A549 (cell line): ENCODE measurements at regions not wholly inside any gene's neighbourhood (a gene's known extent, or its start where the extent isn't known, plus 50 kb on each side); places are given as distances from the start of the nearest gene placed in this dataset.

Source experiments
- ATAC-seq, 2 experiments: fragments of 200-7000 bp in 1 of 2; fragments of >200 bp in 1 of 2; cut with Nextera tagmentation in 1 of 2; cut with Tn5 transposase in 1 of 2; 3 replicates each; pipeline versions ENCODE4 v1.8.0 to v1.9.1; 2018 to 2020; ENCODE audit warnings: mild to moderate bottlenecking in 1 of 2, moderate library complexity in 1 of 2
- CTCF ChIA-PET: fragments of 300-600 bp; sonication (Branson Sonifier 250); formaldehyde crosslinking; extraction: SDS; loops from one replicate; lab custom pipeline; 2021; ENCODE audit warnings: antibody characterized with exemption, inconsistent platforms; lab: Yijun Ruan, JAX
- POLR2A ChIA-PET: fragments of 350-600 bp; formaldehyde crosslinking; extraction: SDS; loops from one replicate; lab custom pipeline; 2021; ENCODE audit warnings: antibody characterized with exemption, inconsistent platforms; lab: Yijun Ruan, JAX
- DNase-seq, 2 experiments: peaks; one replicate each; pipeline versions ENCODE4 v3.0.0 to v3.0.0-alpha.2; 2011 to 2016; ENCODE audit warnings: low read depth in 1 of 2, low spot score in 1 of 2
- FAIRE-seq: peaks from 2 replicates; lab custom pipeline; 2011; peaks lifted over from hg19 to GRCh38; lab: Jason Lieb, UNC
- H3K27ac ChIP-seq, 2 experiments: fragments of >200 bp; sonication (Bioruptor Twin); formaldehyde crosslinking; 3 replicates each; pipeline ENCODE4 v1.5.1; 2016 to 2017
- H3K4me1 ChIP-seq: fragments of >200 bp; sonication (Bioruptor Twin); formaldehyde crosslinking; 3 replicates; pipeline ENCODE4 v1.6.1; 2016
- H3K4me2 ChIP-seq: fragments of >200 bp; sonication (Bioruptor Twin); formaldehyde crosslinking; 3 replicates; pipeline ENCODE4 v1.6.1; 2016
- H3K4me3 ChIP-seq: fragments of >200 bp; sonication (Bioruptor Twin); formaldehyde crosslinking; 3 replicates; pipeline ENCODE4 v1.5.1; 2016
- H3K9me3 ChIP-seq: fragments of >200 bp; sonication (Bioruptor Twin); formaldehyde crosslinking; 3 replicates; pipeline ENCODE4 v1.6.1; 2016
- ATOH8 ChIP-seq: fragments of 250-450 bp; sonication (Bioruptor Pico); IDR thresholded peaks from 2 replicates; pipeline ENCODE4 v1.5.0; 2020; ENCODE audit warnings: low read depth, mild to moderate bottlenecking, moderate library complexity
- BHLHE40 ChIP-seq: IDR thresholded peaks from 2 replicates; pipeline ENCODE4 v1.6.1; 2012; ENCODE audit warnings: low read depth, low read length, inconsistent platforms
- CEBPB ChIP-seq, 2 experiments: fragments of >200 bp in 1 of 2; sonication (Bioruptor Twin) in 1 of 2; formaldehyde crosslinking in 1 of 2; IDR thresholded peaks; 2 replicates each; pipeline ENCODE4 v1.6.1; 2012 to 2016
- EHF ChIP-seq: fragments of 250-450 bp; sonication (Bioruptor Pico); IDR thresholded peaks from 2 replicates; pipeline ENCODE4 v1.5.0; 2020; ENCODE audit warnings: mild to moderate bottlenecking
- ESRRA ChIP-seq: fragments of 150-350 bp; IDR thresholded peaks from 2 replicates; pipeline ENCODE4 v1.6.1; 2014; ENCODE audit warnings: mild to moderate bottlenecking, low read length, borderline replicate concordance
- FOXS1 ChIP-seq: fragments of 250-450 bp; sonication (Bioruptor Pico); IDR thresholded peaks from 2 replicates; pipeline ENCODE4 v1.5.0; 2020; ENCODE audit warnings: mild to moderate bottlenecking, moderate library complexity
- HMGXB4 ChIP-seq: fragments of 250-450 bp; sonication (Bioruptor Pico); IDR thresholded peaks from 2 replicates; pipeline ENCODE4 v1.5.0; 2021; ENCODE audit warnings: mild to moderate bottlenecking, moderate library complexity, borderline replicate concordance
- JUN ChIP-seq, 2 experiments: fragments of >200 bp; sonication (Bioruptor Twin); formaldehyde crosslinking; IDR thresholded peaks; 2 replicates in 1 of 2; 3 replicates in 1 of 2; pipeline ENCODE4 v1.6.1; 2016 to 2017
- KDM1A ChIP-seq: fragments of 200-600 bp; sonication (generic); IDR thresholded peaks from 2 replicates; pipeline ENCODE4 v1.6.1; 2016; ENCODE audit warnings: low read depth, mild to moderate bottlenecking
- MAFK ChIP-seq: fragments of 450-650 bp; IDR thresholded peaks from 2 replicates; pipeline ENCODE4 v1.6.1; 2014; ENCODE audit not compliant: partially characterized antibody
- NR3C1 ChIP-seq: fragments of >200 bp; sonication (Bioruptor Twin); formaldehyde crosslinking; IDR thresholded peaks from 3 replicates; pipeline ENCODE4 v1.6.1; 2017
- PHF8 ChIP-seq: fragments of 200-600 bp; sonication (generic); IDR thresholded peaks from 2 replicates; pipeline ENCODE4 v1.6.1; 2016; ENCODE audit warnings: low read depth, mild to moderate bottlenecking, antibody characterized with exemption, moderate library complexity, borderline replicate concordance
- POLR2A ChIP-seq: IDR thresholded peaks from 2 replicates; pipeline ENCODE4 v1.6.1; 2012; ENCODE audit warnings: mild to moderate bottlenecking, low read length
- POLR2AphosphoS2 ChIP-seq: conservative IDR thresholded peaks from 2 replicates; pipeline ENCODE4 v1.6.1; 2012; ENCODE audit warnings: low read length, improper control_type of control experiment, inconsistent platforms
- RARB ChIP-seq: fragments of 250-450 bp; sonication (Bioruptor Pico); IDR thresholded peaks from 2 replicates; pipeline ENCODE4 v1.8.0; 2021; ENCODE audit warnings: mild to moderate bottlenecking, moderate library complexity
- TP53 ChIP-seq: fragments of 250-450 bp; sonication (Bioruptor Pico); IDR thresholded peaks from 2 replicates; pipeline ENCODE4 v1.5.0; 2021; ENCODE audit warnings: mild to moderate bottlenecking, moderate library complexity
- USF2 ChIP-seq: fragments of 450-650 bp; IDR thresholded peaks from 2 replicates; pipeline ENCODE4 v1.6.1; 2014; ENCODE audit warnings: antibody characterized with exemption
- WGBS: methylation state at CpG from one replicate; pipeline ENCODE4 v1.1.6; 2017; ENCODE audit errors: missing lambda C conversion rate; 5-methylcytosine and 5-hydroxymethylcytosine counted together
- TF ChIP-seq, protein P1 (sequence below): IDR thresholded peaks from 2 replicates; pipeline ENCODE4 v1.6.1; 2012
- TF ChIP-seq, protein P2 (sequence below): fragments of >200 bp; sonication (Bioruptor Twin); formaldehyde crosslinking; IDR thresholded peaks from 3 replicates; pipeline ENCODE4 v1.5.1; 2016
- TF ChIP-seq, protein P3 (sequence below): fragments of >200 bp; sonication (Bioruptor Twin); formaldehyde crosslinking; IDR thresholded peaks from 3 replicates; pipeline ENCODE4 v1.6.1; 2016
- TF ChIP-seq, protein P4 (sequence below): fragments of 150-350 bp; IDR thresholded peaks from 2 replicates; pipeline ENCODE4 v1.6.1; 2014; ENCODE audit warnings: low read depth, mild to moderate bottlenecking, low read length
- TF ChIP-seq, protein P5 (sequence below): fragments of 200-600 bp; sonication (generic); IDR thresholded peaks from 2 replicates; pipeline ENCODE4 v1.6.1; 2016; ENCODE audit warnings: antibody characterized with exemption, mild to moderate bottlenecking, moderate library complexity

- TF ChIP-seq, protein P1, sequence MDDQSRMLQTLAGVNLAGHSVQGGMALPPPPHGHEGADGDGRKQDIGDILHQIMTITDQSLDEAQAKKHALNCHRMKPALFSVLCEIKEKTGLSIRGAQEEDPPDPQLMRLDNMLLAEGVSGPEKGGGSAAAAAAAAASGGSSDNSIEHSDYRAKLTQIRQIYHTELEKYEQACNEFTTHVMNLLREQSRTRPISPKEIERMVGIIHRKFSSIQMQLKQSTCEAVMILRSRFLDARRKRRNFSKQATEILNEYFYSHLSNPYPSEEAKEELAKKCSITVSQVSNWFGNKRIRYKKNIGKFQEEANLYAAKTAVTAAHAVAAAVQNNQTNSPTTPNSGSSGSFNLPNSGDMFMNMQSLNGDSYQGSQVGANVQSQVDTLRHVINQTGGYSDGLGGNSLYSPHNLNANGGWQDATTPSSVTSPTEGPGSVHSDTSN = no peak
- no peak for TF ChIP-seq ATOH8 (CRISPR knock-in tag)
- TF ChIP-seq RARB (CRISPR knock-in tag) = no peak
- TF ChIP-seq NR3C1 = no peak
- TF ChIP-seq PHF8 = no peak
- TF ChIP-seq, all 56 proteins: peak for 0
Observed at GRCh38 chr13:84050536-84050935, 168.3 kb upstream of the SLITRK1 start (continued).

- WGBS = 3% methylated on average over 2 of the region's 2 CpGs
- TF ChIP-seq FOXS1 (CRISPR knock-in tag) = no peak
- TF ChIP-seq, protein P2, sequence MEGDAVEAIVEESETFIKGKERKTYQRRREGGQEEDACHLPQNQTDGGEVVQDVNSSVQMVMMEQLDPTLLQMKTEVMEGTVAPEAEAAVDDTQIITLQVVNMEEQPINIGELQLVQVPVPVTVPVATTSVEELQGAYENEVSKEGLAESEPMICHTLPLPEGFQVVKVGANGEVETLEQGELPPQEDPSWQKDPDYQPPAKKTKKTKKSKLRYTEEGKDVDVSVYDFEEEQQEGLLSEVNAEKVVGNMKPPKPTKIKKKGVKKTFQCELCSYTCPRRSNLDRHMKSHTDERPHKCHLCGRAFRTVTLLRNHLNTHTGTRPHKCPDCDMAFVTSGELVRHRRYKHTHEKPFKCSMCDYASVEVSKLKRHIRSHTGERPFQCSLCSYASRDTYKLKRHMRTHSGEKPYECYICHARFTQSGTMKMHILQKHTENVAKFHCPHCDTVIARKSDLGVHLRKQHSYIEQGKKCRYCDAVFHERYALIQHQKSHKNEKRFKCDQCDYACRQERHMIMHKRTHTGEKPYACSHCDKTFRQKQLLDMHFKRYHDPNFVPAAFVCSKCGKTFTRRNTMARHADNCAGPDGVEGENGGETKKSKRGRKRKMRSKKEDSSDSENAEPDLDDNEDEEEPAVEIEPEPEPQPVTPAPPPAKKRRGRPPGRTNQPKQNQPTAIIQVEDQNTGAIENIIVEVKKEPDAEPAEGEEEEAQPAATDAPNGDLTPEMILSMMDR = no peak
- no peak for TF ChIP-seq TP53 (CRISPR knock-in tag)
- no peak for TF ChIP-seq BHLHE40
- no peak for TF ChIP-seq USF2
- peak; percentile 67 for TF ChIP-seq MAFK
- TF ChIP-seq POLR2AphosphoS2 = no peak
- ChIA-PET POLR2A (no interaction called here), CTCF (no interaction called here)
- Histone ChIP-seq H3K4me3 (no peak overlapping the region), H3K9me3 (no peaks in the 10 kb centered on the region), H3K27ac (no peak overlapping the region), H3K4me1 (no peaks in the 10 kb centered on the region), H3K4me2 (no peak overlapping the region)
- no peak for FAIRE-seq
- ATAC-seq = no peak
- DNase-seq = no peak
Observed at GRCh38 chr13:84049443-84050219, 167.4 kb upstream of the SLITRK1 start.

- POLR2A ChIA-PET = no interaction called here
- Histone ChIP-seq H3K4me2 (no peak overlapping the region), H3K4me3 (no peak overlapping the region), H3K9me3 (no peaks in the 10 kb centered on the region), H3K27ac (no peak overlapping the region), H3K4me1 (no peaks in the 10 kb centered on the region)
- WGBS = 20% methylated on average over 2 of the region's 2 CpGs
- FAIRE-seq (no peak), DNase-seq (no peak), ATAC-seq (no peak)
- CTCF ChIA-PET = no interaction called here
- TF ChIP-seq POLR2AphosphoS2 = no peak
- no peak for TF ChIP-seq JUN (IDR thresholded peaks at IDR 0.05)
- no peak for TF ChIP-seq KDM1A
- TF ChIP-seq POLR2A = no peak
- no peak for TF ChIP-seq MAFK
- no peak for TF ChIP-seq HMGXB4 (CRISPR knock-in tag)
- TF ChIP-seq EHF (CRISPR knock-in tag) = no peak
- TF ChIP-seq CEBPB (IDR thresholded peaks at IDR 0.05) = no peak
- TF ChIP-seq, protein P3, sequence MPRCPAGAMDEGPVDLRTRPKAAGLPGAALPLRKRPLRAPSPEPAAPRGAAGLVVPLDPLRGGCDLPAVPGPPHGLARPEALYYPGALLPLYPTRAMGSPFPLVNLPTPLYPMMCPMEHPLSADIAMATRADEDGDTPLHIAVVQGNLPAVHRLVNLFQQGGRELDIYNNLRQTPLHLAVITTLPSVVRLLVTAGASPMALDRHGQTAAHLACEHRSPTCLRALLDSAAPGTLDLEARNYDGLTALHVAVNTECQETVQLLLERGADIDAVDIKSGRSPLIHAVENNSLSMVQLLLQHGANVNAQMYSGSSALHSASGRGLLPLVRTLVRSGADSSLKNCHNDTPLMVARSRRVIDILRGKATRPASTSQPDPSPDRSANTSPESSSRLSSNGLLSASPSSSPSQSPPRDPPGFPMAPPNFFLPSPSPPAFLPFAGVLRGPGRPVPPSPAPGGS = no peak
- no peak for TF ChIP-seq ESRRA
- TF ChIP-seq, protein P4, sequence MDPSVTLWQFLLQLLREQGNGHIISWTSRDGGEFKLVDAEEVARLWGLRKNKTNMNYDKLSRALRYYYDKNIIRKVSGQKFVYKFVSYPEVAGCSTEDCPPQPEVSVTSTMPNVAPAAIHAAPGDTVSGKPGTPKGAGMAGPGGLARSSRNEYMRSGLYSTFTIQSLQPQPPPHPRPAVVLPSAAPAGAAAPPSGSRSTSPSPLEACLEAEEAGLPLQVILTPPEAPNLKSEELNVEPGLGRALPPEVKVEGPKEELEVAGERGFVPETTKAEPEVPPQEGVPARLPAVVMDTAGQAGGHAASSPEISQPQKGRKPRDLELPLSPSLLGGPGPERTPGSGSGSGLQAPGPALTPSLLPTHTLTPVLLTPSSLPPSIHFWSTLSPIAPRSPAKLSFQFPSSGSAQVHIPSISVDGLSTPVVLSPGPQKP = no peak
- TF ChIP-seq, protein P5, sequence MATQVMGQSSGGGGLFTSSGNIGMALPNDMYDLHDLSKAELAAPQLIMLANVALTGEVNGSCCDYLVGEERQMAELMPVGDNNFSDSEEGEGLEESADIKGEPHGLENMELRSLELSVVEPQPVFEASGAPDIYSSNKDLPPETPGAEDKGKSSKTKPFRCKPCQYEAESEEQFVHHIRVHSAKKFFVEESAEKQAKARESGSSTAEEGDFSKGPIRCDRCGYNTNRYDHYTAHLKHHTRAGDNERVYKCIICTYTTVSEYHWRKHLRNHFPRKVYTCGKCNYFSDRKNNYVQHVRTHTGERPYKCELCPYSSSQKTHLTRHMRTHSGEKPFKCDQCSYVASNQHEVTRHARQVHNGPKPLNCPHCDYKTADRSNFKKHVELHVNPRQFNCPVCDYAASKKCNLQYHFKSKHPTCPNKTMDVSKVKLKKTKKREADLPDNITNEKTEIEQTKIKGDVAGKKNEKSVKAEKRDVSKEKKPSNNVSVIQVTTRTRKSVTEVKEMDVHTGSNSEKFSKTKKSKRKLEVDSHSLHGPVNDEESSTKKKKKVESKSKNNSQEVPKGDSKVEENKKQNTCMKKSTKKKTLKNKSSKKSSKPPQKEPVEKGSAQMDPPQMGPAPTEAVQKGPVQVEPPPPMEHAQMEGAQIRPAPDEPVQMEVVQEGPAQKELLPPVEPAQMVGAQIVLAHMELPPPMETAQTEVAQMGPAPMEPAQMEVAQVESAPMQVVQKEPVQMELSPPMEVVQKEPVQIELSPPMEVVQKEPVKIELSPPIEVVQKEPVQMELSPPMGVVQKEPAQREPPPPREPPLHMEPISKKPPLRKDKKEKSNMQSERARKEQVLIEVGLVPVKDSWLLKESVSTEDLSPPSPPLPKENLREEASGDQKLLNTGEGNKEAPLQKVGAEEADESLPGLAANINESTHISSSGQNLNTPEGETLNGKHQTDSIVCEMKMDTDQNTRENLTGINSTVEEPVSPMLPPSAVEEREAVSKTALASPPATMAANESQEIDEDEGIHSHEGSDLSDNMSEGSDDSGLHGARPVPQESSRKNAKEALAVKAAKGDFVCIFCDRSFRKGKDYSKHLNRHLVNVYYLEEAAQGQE = no peak
Observed at GRCh38 chr13:84044805-84045204, 162.5 kb upstream of the SLITRK1 start.
